A549 (cell line): ENCODE measurements at regions not wholly inside any gene's neighbourhood (a gene's known extent, or its start where the extent isn't known, plus 50 kb on each side); places are given as distances from the start of the nearest gene placed in this dataset.
"Not testable (repeated sequence)": the region's sequence is repeated elsewhere in the genome, so short reads cannot be mapped to it uniquely, and the experiment has no call there.

Experiments
- ATAC-seq, 2 experiments: fragments of 200-7000 bp in 1 of 2; fragments of >200 bp in 1 of 2; cut with Nextera tagmentation in 1 of 2; cut with Tn5 transposase in 1 of 2; 3 replicates each; pipeline versions ENCODE4 v1.8.0 to v1.9.1; 2018 to 2020; ENCODE audit warnings: mild to moderate bottlenecking in 1 of 2, moderate library complexity in 1 of 2
- CTCF ChIA-PET: fragments of 300-600 bp; sonication (Branson Sonifier 250); formaldehyde crosslinking; extraction: SDS; loops from one replicate; lab custom pipeline; 2021; ENCODE audit warnings: antibody characterized with exemption, inconsistent platforms; lab: Yijun Ruan, JAX
- POLR2A ChIA-PET: fragments of 350-600 bp; formaldehyde crosslinking; extraction: SDS; loops from one replicate; lab custom pipeline; 2021; ENCODE audit warnings: antibody characterized with exemption, inconsistent platforms; lab: Yijun Ruan, JAX
- DNase-seq, 2 experiments: peaks; one replicate each; pipeline versions ENCODE4 v3.0.0 to v3.0.0-alpha.2; 2011 to 2016; ENCODE audit warnings: low read depth in 1 of 2, low spot score in 1 of 2
- FAIRE-seq: peaks from 2 replicates; lab custom pipeline; 2011; peaks lifted over from hg19 to GRCh38; lab: Jason Lieb, UNC
- H3K27ac ChIP-seq, 2 experiments: fragments of >200 bp; sonication (Bioruptor Twin); formaldehyde crosslinking; 3 replicates each; pipeline ENCODE4 v1.5.1; 2016 to 2017
- H3K4me1 ChIP-seq: fragments of >200 bp; sonication (Bioruptor Twin); formaldehyde crosslinking; 3 replicates; pipeline ENCODE4 v1.6.1; 2016
- H3K4me2 ChIP-seq: fragments of >200 bp; sonication (Bioruptor Twin); formaldehyde crosslinking; 3 replicates; pipeline ENCODE4 v1.6.1; 2016
- H3K4me3 ChIP-seq: fragments of >200 bp; sonication (Bioruptor Twin); formaldehyde crosslinking; 3 replicates; pipeline ENCODE4 v1.5.1; 2016
- H3K9me3 ChIP-seq: fragments of >200 bp; sonication (Bioruptor Twin); formaldehyde crosslinking; 3 replicates; pipeline ENCODE4 v1.6.1; 2016
- ATOH8 ChIP-seq: fragments of 250-450 bp; sonication (Bioruptor Pico); IDR thresholded peaks from 2 replicates; pipeline ENCODE4 v1.5.0; 2020; ENCODE audit warnings: low read depth, mild to moderate bottlenecking, moderate library complexity
- BHLHE40 ChIP-seq: IDR thresholded peaks from 2 replicates; pipeline ENCODE4 v1.6.1; 2012; ENCODE audit warnings: low read depth, low read length, inconsistent platforms
- E2F6 ChIP-seq: IDR thresholded peaks from 2 replicates; pipeline ENCODE4 v1.6.1; 2012; ENCODE audit warnings: low read depth, borderline replicate concordance
- EHMT2 ChIP-seq: fragments of 200-600 bp; sonication (generic); IDR thresholded peaks from 2 replicates; pipeline ENCODE4 v1.6.1; 2016; ENCODE audit warnings: antibody characterized with exemption, low read depth, mild to moderate bottlenecking, moderate library complexity
- FOSL2 ChIP-seq, 2 experiments: fragments of 450-650 bp in 1 of 2; fragments of >200 bp in 1 of 2; sonication (Bioruptor Twin) in 1 of 2; formaldehyde crosslinking; IDR thresholded peaks; 2 replicates each; pipeline versions ENCODE4 v1.5.0 to v1.6.1; 2016 to 2020; ENCODE audit warnings: mild to moderate bottlenecking in 1 of 2, moderate library complexity in 1 of 2
- GATA3 ChIP-seq: IDR thresholded peaks from 2 replicates; pipeline ENCODE4 v1.6.1; 2012; ENCODE audit warnings: borderline replicate concordance
- HEYL ChIP-seq: fragments of 250-450 bp; sonication (Bioruptor Pico); IDR thresholded peaks from 2 replicates; pipeline ENCODE4 v1.8.0; 2021; ENCODE audit warnings: mild to moderate bottlenecking, moderate library complexity
- HOXA7 ChIP-seq: fragments of 250-450 bp; sonication (Bioruptor Pico); IDR thresholded peaks from 2 replicates; pipeline ENCODE4 v1.5.0; 2020; ENCODE audit warnings: mild to moderate bottlenecking, moderate library complexity
- HOXB13 ChIP-seq: fragments of 250-450 bp; sonication (Bioruptor Pico); IDR thresholded peaks from 2 replicates; pipeline ENCODE4 v1.5.0; 2020; ENCODE audit warnings: low read depth, mild to moderate bottlenecking, moderate library complexity
- JUNB ChIP-seq: fragments of >200 bp; sonication (Bioruptor Twin); formaldehyde crosslinking; IDR thresholded peaks from 2 replicates; pipeline ENCODE4 v1.6.1; 2016
- KDM5A ChIP-seq: fragments of 200-600 bp; sonication (generic); IDR thresholded peaks from 2 replicates; pipeline ENCODE4 v1.6.1; 2016; ENCODE audit warnings: antibody characterized with exemption, mild to moderate bottlenecking
- MAFK ChIP-seq: fragments of 450-650 bp; IDR thresholded peaks from 2 replicates; pipeline ENCODE4 v1.6.1; 2014; ENCODE audit not compliant: partially characterized antibody
- NFE2L2 ChIP-seq: fragments of 150-350 bp; conservative IDR thresholded peaks from 2 replicates; pipeline ENCODE4 v1.6.1; 2014; ENCODE audit warnings: low read length
- PHF8 ChIP-seq: fragments of 200-600 bp; sonication (generic); IDR thresholded peaks from 2 replicates; pipeline ENCODE4 v1.6.1; 2016; ENCODE audit warnings: low read depth, mild to moderate bottlenecking, antibody characterized with exemption, moderate library complexity, borderline replicate concordance
- POLR2A ChIP-seq: IDR thresholded peaks from 2 replicates; pipeline ENCODE4 v1.6.1; 2012; ENCODE audit warnings: mild to moderate bottlenecking, low read length
- RARB ChIP-seq: fragments of 250-450 bp; sonication (Bioruptor Pico); IDR thresholded peaks from 2 replicates; pipeline ENCODE4 v1.8.0; 2021; ENCODE audit warnings: mild to moderate bottlenecking, moderate library complexity
- ZC3H11A ChIP-seq: fragments of 450-650 bp; IDR thresholded peaks from 2 replicates; pipeline ENCODE4 v1.6.1; 2014; ENCODE audit warnings: antibody characterized with exemption, mild to moderate bottlenecking
- WGBS: methylation state at CpG from one replicate; pipeline ENCODE4 v1.1.6; 2017; ENCODE audit errors: missing lambda C conversion rate; 5-methylcytosine and 5-hydroxymethylcytosine counted together
- TF ChIP-seq, protein P1 (sequence below): IDR thresholded peaks from 2 replicates; pipeline ENCODE4 v1.6.1; 2012
- TF ChIP-seq, protein P2 (sequence below): fragments of >200 bp; sonication (Bioruptor Twin); formaldehyde crosslinking; IDR thresholded peaks from 3 replicates; pipeline ENCODE4 v1.5.1; 2016
- TF ChIP-seq, protein P3 (sequence below): fragments of 250-450 bp; sonication (Bioruptor Pico); IDR thresholded peaks from 2 replicates; pipeline ENCODE4 v1.5.0; 2021; ENCODE audit warnings: mild to moderate bottlenecking, moderate library complexity, borderline replicate concordance
- TF ChIP-seq, protein P4 (sequence below): fragments of 450-650 bp; IDR thresholded peaks from 2 replicates; pipeline ENCODE4 v1.6.1; 2014; ENCODE audit warnings: antibody characterized with exemption

- H3K27ac ChIP-seq: peak overlapping the region in 1 of 2 experiments; percentile 22; a peak in 1 of 6 replicates
- CTCF ChIA-PET: interaction anchor here (1.2 to 5.7 kb wide), 3 partner anchors 21 to 64 kb away, joined by 3 to 35 read pairs (median 11); no protein-coding TSS in a partner anchor
- POLR2A ChIA-PET: no interaction called here
- FAIRE-seq (no peak), DNase-seq (no peak), ATAC-seq (no peak)
- 0 out of 3 replicates have a peak, but pooled peaks cover 7% of the 10 kb centered on the region for H3K4me1 ChIP-seq
- H3K4me3 ChIP-seq: no peak overlapping the region
- H3K9me3 ChIP-seq: peaks cover 6% of the 10 kb centered on the region; the same call in 1 of the 3 replicates
- TF ChIP-seq, protein P1, sequence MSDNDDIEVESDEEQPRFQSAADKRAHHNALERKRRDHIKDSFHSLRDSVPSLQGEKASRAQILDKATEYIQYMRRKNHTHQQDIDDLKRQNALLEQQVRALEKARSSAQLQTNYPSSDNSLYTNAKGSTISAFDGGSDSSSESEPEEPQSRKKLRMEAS: no peak
- TF ChIP-seq, protein P2, sequence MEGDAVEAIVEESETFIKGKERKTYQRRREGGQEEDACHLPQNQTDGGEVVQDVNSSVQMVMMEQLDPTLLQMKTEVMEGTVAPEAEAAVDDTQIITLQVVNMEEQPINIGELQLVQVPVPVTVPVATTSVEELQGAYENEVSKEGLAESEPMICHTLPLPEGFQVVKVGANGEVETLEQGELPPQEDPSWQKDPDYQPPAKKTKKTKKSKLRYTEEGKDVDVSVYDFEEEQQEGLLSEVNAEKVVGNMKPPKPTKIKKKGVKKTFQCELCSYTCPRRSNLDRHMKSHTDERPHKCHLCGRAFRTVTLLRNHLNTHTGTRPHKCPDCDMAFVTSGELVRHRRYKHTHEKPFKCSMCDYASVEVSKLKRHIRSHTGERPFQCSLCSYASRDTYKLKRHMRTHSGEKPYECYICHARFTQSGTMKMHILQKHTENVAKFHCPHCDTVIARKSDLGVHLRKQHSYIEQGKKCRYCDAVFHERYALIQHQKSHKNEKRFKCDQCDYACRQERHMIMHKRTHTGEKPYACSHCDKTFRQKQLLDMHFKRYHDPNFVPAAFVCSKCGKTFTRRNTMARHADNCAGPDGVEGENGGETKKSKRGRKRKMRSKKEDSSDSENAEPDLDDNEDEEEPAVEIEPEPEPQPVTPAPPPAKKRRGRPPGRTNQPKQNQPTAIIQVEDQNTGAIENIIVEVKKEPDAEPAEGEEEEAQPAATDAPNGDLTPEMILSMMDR: no peak
- TF ChIP-seq ZC3H11A: no peak
- TF ChIP-seq MAFK: no peak
- 74% methylated on average over 7 of the region's 7 CpGs for WGBS
- no peak overlapping the region for H3K4me2 ChIP-seq
Measured at GRCh38 chr20:1840817-1841553, 54.2 kb upstream of the SIRPA start.

GRCh38 chr20:1839376-1840317, 55.6 kb upstream of the SIRPA start:
- FAIRE-seq, POLR2A ChIA-PET: not testable (repeated sequence)

DNA sequence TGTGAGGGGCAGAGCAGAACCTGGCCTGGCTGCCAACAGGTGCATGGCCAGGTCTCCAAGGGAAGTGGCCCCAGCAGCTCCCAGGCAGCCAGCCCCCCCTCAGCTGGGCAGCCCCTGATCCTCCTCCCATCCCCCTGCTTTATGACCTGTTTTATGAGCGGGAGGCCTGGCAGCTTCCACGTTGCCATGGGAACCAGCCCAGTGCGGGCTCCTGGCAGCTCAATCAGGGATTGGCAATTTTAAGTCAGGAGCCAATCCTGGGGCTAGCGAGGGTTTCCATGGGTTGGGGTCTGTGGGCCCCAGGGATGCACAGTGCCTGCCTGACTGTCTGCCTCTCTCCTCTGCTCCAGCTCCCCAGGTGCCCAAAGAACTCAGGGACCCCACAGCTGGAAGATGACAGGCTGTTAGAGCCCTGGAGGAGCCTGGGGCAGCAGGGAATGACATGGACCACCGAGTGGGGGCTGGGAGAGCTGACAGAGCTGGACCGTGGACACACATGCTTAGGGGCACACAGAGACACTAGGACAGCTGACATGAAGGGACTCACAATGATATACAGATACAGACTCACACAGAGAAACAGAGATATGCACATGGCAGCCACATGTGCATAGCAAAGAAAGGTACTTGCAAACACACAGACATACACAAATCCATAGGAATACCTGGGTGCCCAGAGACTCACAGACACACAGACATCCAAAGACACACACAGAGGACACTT, 56.5 kb upstream of the SIRPA start:
- TF ChIP-seq ATOH8 (CRISPR knock-in tag) (no peak), POLR2A (no peak), NFE2L2 (no peak), KDM5A (no peak), EHMT2 (no peak), E2F6 (no peak), PHF8 (no peak), BHLHE40 (no peak), HOXB13 (no peak), RARB (no peak), HEYL (no peak), ZC3H11A (no peak), HOXA7 (CRISPR knock-in tag) (no peak)
- TF ChIP-seq, protein P3, sequence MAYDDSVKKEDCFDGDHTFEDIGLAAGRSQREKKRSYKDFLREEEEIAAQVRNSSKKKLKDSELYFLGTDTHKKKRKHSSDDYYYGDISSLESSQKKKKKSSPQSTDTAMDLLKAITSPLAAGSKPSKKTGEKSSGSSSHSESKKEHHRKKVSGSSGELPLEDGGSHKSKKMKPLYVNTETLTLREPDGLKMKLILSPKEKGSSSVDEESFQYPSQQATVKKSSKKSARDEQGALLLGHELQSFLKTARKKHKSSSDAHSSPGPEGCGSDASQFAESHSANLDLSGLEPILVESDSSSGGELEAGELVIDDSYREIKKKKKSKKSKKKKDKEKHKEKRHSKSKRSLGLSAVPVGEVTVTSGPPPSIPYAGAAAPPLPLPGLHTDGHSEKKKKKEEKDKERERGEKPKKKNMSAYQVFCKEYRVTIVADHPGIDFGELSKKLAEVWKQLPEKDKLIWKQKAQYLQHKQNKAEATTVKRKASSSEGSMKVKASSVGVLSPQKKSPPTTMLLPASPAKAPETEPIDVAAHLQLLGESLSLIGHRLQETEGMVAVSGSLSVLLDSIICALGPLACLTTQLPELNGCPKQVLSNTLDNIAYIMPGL (CRISPR knock-in tag): no peak
- TF ChIP-seq, protein P4, sequence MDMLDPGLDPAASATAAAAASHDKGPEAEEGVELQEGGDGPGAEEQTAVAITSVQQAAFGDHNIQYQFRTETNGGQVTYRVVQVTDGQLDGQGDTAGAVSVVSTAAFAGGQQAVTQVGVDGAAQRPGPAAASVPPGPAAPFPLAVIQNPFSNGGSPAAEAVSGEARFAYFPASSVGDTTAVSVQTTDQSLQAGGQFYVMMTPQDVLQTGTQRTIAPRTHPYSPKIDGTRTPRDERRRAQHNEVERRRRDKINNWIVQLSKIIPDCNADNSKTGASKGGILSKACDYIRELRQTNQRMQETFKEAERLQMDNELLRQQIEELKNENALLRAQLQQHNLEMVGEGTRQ: no peak
- no peak for FAIRE-seq
- DNase-seq: no peak
- WGBS: 66% methylated on average over 6 of the region's 6 CpGs
- no peak for ATAC-seq
- no peak overlapping the region for H3K4me3 ChIP-seq
- no peak overlapping the region for H3K4me2 ChIP-seq
- H3K27ac ChIP-seq: no peak overlapping the region
- H3K4me1 ChIP-seq: 0 out of 3 replicates have a peak, but pooled peaks cover 7% of the 10 kb centered on the region
- POLR2A ChIA-PET: no interaction called here
- peaks cover 6% of the 10 kb centered on the region; the same call in 1 of the 3 replicates for H3K9me3 ChIP-seq
- CTCF ChIA-PET: interaction anchor here (0.6 to 5.7 kb wide), 14 partner anchors 10 to 186 kb away, joined by 3 to 35 read pairs (median 4); no protein-coding TSS in a partner anchor

More at GRCh38 chr20:1839376-1840317, 55.6 kb upstream of the SIRPA start:
- not testable (repeated sequence) for H3K27ac ChIP-seq; H3K4me2 ChIP-seq; ATAC-seq; H3K4me3 ChIP-seq; H3K9me3 ChIP-seq; H3K4me1 ChIP-seq; TF ChIP-seq FOSL2 (IDR thresholded peaks at IDR 0.05)
- CTCF ChIA-PET: interaction anchor here (1.1 to 5.7 kb wide), 8 partner anchors 10 to 126 kb away, joined by 3 to 35 read pairs (median 4); no protein-coding TSS in a partner anchor
- DNase-seq: peak in 1 of 2 experiments; percentile 20
- TF ChIP-seq FOSL2 (CRISPR knock-in tag; IDR thresholded peaks at IDR 0.05): peak; percentile 68
- 0 out of 2 replicates have a peak, but pooled peaks have one; percentile 11 for TF ChIP-seq GATA3
- peak; percentile 54; the same call in 1 of the 2 replicates for TF ChIP-seq JUNB
- 45% methylated on average over 23 of the region's 23 CpGs for WGBS
